IMR-90 (cell line): ENCODE measurements at regions not wholly inside any gene's neighbourhood (a gene's known extent, or its start where the extent isn't known, plus 50 kb on each side); places are given as distances from the start of the nearest gene placed in this dataset.

ENCODE experiments used
- BHLHE40 ChIP-seq: fragments of 150-350 bp; IDR thresholded peaks from 2 replicates; pipeline ENCODE4 v1.6.1; 2016; ENCODE audit warnings: mild to moderate bottlenecking, low read depth, low read length
- ELK1 ChIP-seq: fragments of 150-350 bp; IDR thresholded peaks from 2 replicates; pipeline ENCODE4 v1.6.1; 2016; ENCODE audit warnings: low read depth, mild to moderate bottlenecking, low read length, moderate library complexity, borderline replicate concordance
- FOS ChIP-seq: fragments of 150-350 bp; IDR thresholded peaks from 2 replicates; pipeline ENCODE4 v1.6.1; 2016; ENCODE audit warnings: low read depth, low read length
- NFE2L2 ChIP-seq: fragments of 150-350 bp; IDR thresholded peaks from 2 replicates; pipeline ENCODE4 v1.6.1; 2016; ENCODE audit warnings: low read depth, mild to moderate bottlenecking, low read length

- TF ChIP-seq NFE2L2 (0 out of 2 replicates have a peak, but pooled peaks have one; percentile 23), BHLHE40 (peak; percentile 27), ELK1 (no peak), FOS (peak; percentile 80)
Observed at GRCh38 chr2:9142551-9143263, 63.9 kb upstream of the ASAP2 start (continued).
